ENCODE measurements at regions not wholly inside any gene's neighbourhood (a gene's known extent, or its start where the extent isn't known, plus 50 kb on each side); places are given as distances from the start of the nearest gene placed in this dataset.

GRCh38 chr10:52870562-52870961 lies 98.0 kb upstream of the MBL2 start:
- TF ChIP-seq, protein P1, sequence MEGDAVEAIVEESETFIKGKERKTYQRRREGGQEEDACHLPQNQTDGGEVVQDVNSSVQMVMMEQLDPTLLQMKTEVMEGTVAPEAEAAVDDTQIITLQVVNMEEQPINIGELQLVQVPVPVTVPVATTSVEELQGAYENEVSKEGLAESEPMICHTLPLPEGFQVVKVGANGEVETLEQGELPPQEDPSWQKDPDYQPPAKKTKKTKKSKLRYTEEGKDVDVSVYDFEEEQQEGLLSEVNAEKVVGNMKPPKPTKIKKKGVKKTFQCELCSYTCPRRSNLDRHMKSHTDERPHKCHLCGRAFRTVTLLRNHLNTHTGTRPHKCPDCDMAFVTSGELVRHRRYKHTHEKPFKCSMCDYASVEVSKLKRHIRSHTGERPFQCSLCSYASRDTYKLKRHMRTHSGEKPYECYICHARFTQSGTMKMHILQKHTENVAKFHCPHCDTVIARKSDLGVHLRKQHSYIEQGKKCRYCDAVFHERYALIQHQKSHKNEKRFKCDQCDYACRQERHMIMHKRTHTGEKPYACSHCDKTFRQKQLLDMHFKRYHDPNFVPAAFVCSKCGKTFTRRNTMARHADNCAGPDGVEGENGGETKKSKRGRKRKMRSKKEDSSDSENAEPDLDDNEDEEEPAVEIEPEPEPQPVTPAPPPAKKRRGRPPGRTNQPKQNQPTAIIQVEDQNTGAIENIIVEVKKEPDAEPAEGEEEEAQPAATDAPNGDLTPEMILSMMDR (IDR thresholded peaks at IDR 0.05) = no peak
- no peaks in the 10 kb centered on the region for H3K27me3 Mint-ChIP-seq (ENCODE audit: unreplicated experiment)
- H3K27ac Mint-ChIP-seq (ENCODE audit: unreplicated experiment) = no peak overlapping the region
- peaks cover 20% of the 10 kb centered on the region for H3K4me1 Mint-ChIP-seq (ENCODE audit: unreplicated experiment)
- H3K36me3 Mint-ChIP-seq (ENCODE audit: unreplicated experiment) = no peaks in the 10 kb centered on the region
- H3K9me3 Mint-ChIP-seq (ENCODE audit: unreplicated experiment) = peaks cover 15% of the 10 kb centered on the region
- no peak for DNase-seq (ENCODE audit: extremely low spot score, unreplicated experiment)
- H3K4me3 Mint-ChIP-seq (ENCODE audit: unreplicated experiment) = no peak overlapping the region

- peaks cover 15% of the 10 kb centered on the region for H3K9me3 Mint-ChIP-seq (ENCODE audit: unreplicated experiment)
- H3K4me1 Mint-ChIP-seq (ENCODE audit: unreplicated experiment) = peaks cover 26% of the 10 kb centered on the region
- TF ChIP-seq, protein P1 (IDR thresholded peaks at IDR 0.05) = no peak
- no peak overlapping the region for H3K4me3 Mint-ChIP-seq (ENCODE audit: unreplicated experiment)
- no peak overlapping the region for H3K27ac Mint-ChIP-seq (ENCODE audit: unreplicated experiment)
- no peaks in the 10 kb centered on the region for H3K27me3 Mint-ChIP-seq (ENCODE audit: unreplicated experiment)
- DNase-seq (ENCODE audit: extremely low spot score, unreplicated experiment) = no peak
- H3K36me3 Mint-ChIP-seq (ENCODE audit: unreplicated experiment) = no peaks in the 10 kb centered on the region
Measured at GRCh38 chr10:52869864-52870263, 97.3 kb upstream of the MBL2 start.

GRCh38 chr10:52865213-52865612 lies 92.6 kb upstream of the MBL2 start:
- H3K27ac Mint-ChIP-seq (ENCODE audit: unreplicated experiment) = peak overlapping the region; percentile 93
- peaks cover 47% of the 10 kb centered on the region for H3K4me1 Mint-ChIP-seq (ENCODE audit: unreplicated experiment)
- DNase-seq (ENCODE audit: extremely low spot score, unreplicated experiment) = no peak
- no peaks in the 10 kb centered on the region for H3K36me3 Mint-ChIP-seq (ENCODE audit: unreplicated experiment)
- peaks cover 12% of the 10 kb centered on the region for H3K9me3 Mint-ChIP-seq (ENCODE audit: unreplicated experiment)
- no peak overlapping the region for H3K4me3 Mint-ChIP-seq (ENCODE audit: unreplicated experiment)
- H3K27me3 Mint-ChIP-seq (ENCODE audit: unreplicated experiment) = no peaks in the 10 kb centered on the region
- TF ChIP-seq, protein P1 (IDR thresholded peaks at IDR 0.05) = no peak

GRCh38 chr10:52864201-52865106 lies 91.9 kb upstream of the MBL2 start:
- peaks cover 47% of the 10 kb centered on the region for H3K4me1 Mint-ChIP-seq (ENCODE audit: unreplicated experiment)
- H3K4me3 Mint-ChIP-seq (ENCODE audit: unreplicated experiment) = no peak overlapping the region
- H3K36me3 Mint-ChIP-seq (ENCODE audit: unreplicated experiment) = no peaks in the 10 kb centered on the region
- H3K27me3 Mint-ChIP-seq (ENCODE audit: unreplicated experiment) = no peaks in the 10 kb centered on the region
- H3K27ac Mint-ChIP-seq (ENCODE audit: unreplicated experiment) = peak overlapping the region; percentile 93
- H3K9me3 Mint-ChIP-seq (ENCODE audit: unreplicated experiment) = peaks cover 5% of the 10 kb centered on the region
- TF ChIP-seq, protein P1 (IDR thresholded peaks at IDR 0.05) = no peak
- peak; percentile 92 for DNase-seq (ENCODE audit: extremely low spot score, unreplicated experiment)

- H3K9me3 Mint-ChIP-seq (ENCODE audit: unreplicated experiment) = no peaks in the 10 kb centered on the region
- no peak overlapping the region for H3K27ac Mint-ChIP-seq (ENCODE audit: unreplicated experiment)
- no peak overlapping the region for H3K4me3 Mint-ChIP-seq (ENCODE audit: unreplicated experiment)
- no peak for DNase-seq (ENCODE audit: extremely low spot score, unreplicated experiment)
- no peaks in the 10 kb centered on the region for H3K27me3 Mint-ChIP-seq (ENCODE audit: unreplicated experiment)
- TF ChIP-seq, protein P1 (IDR thresholded peaks at IDR 0.05) = no peak
- no peaks in the 10 kb centered on the region for H3K36me3 Mint-ChIP-seq (ENCODE audit: unreplicated experiment)
- peaks cover 23% of the 10 kb centered on the region for H3K4me1 Mint-ChIP-seq (ENCODE audit: unreplicated experiment)
Measured at GRCh38 chr10:52858722-52859121, 86.1 kb upstream of the MBL2 start.
